ENCODE measurements at regions not wholly inside any gene's neighbourhood (a gene's known extent, or its start where the extent isn't known, plus 50 kb on each side); places are given as distances from the start of the nearest gene placed in this dataset.

- TF ChIP-seq CTCF (conservative IDR thresholded peaks at IDR 0.05): no peak
- no peak for TF ChIP-seq EZH2 (IDR thresholded peaks at IDR 0.05; ENCODE audit: low read depth)
Measured at GRCh38 chr4:77496457-77496856, 109.2 kb upstream of the CXCL13 start.

All from PC-9 (cell line).